Mucosa of descending colon (tissue), 3 donors: ENCODE measurements at regions not wholly inside any gene's neighbourhood (a gene's known extent, or its start where the extent isn't known, plus 50 kb on each side); places are given as distances from the start of the nearest gene placed in this dataset.

Source experiments
- ATAC-seq: fragments of 200-7000 bp; cut with Tn5 transposase; one replicate; pipeline ENCODE4 v1.9.1; 2020; ENCODE audit warnings: mild to moderate bottlenecking, moderate library complexity
- DNase-seq, 3 donors: peaks; one replicate each; pipeline ENCODE4 v3.0.0-alpha.2; 2020
- H3K36me3 ChIP-seq: fragments of 200-600 bp; one replicate; pipeline ENCODE4 v1.8.0; 2021; ENCODE audit warnings: low read depth, mild to moderate bottlenecking
- H3K4me1 ChIP-seq: fragments of 200-600 bp; one replicate; pipeline ENCODE4 v1.8.0; 2021; ENCODE audit warnings: low read depth, mild to moderate bottlenecking
- H3K4me3 ChIP-seq: fragments of 200-600 bp; one replicate; pipeline ENCODE4 v1.8.0; 2021; ENCODE audit warnings: mild to moderate bottlenecking
- H3K9me3 ChIP-seq: fragments of 200-600 bp; one replicate; pipeline ENCODE4 v1.8.0; 2021; ENCODE audit warnings: mild to moderate bottlenecking
- CTCF ChIP-seq: fragments of 200-600 bp; IDR thresholded peaks from one replicate; pipeline ENCODE4 v1.8.0; 2022; ENCODE audit warnings: antibody characterized with exemption, mild to moderate bottlenecking
- intact Hi-C, 2 donors: fragments of 100-400 bp; cut with DNase I in 1 of 2; cut with micrococcal nuclease in 1 of 2; formaldehyde crosslinking; loops; one replicate each; pipeline versions ENCODE4 v1.11.0 to v1.11.1; 2022; cut with DNase I, micrococcal nuclease
- donor health status: DM: no; HTN: no; CAD: no; lungs with moderate emphysema.
- donor health status: DM: no; HTN: no; CAD: no.
- donor health status: DM: no; HTN: yes; CAD: no.

GRCh38 chr7:20864221-20864620, 77.5 kb upstream of the SP8 start:
- TF ChIP-seq CTCF: no peak
- Histone ChIP-seq H3K4me1 (no peaks in the 10 kb centered on the region), H3K9me3 (no peaks in the 10 kb centered on the region), H3K4me3 (no peak overlapping the region), H3K36me3 (no peaks in the 10 kb centered on the region)
- DNase-seq (no peak), ATAC-seq (no peak)
- intact Hi-C loops: no loop called here

GRCh38 chr7:20865684-20866083, 79.0 kb upstream of the SP8 start:
- H3K36me3 ChIP-seq: no peaks in the 10 kb centered on the region
- TF ChIP-seq CTCF: no peak
- intact Hi-C loops: no loop called here
- no peak overlapping the region for H3K4me3 ChIP-seq
- ATAC-seq (no peak), DNase-seq (no peak)
- H3K4me1 ChIP-seq: no peaks in the 10 kb centered on the region
- H3K9me3 ChIP-seq: no peaks in the 10 kb centered on the region

GRCh38 chr7:20870977-20871376, 84.3 kb upstream of the SP8 start:
- ATAC-seq (no peak), DNase-seq (no peak)
- no peaks in the 10 kb centered on the region for H3K36me3 ChIP-seq
- H3K9me3 ChIP-seq: no peaks in the 10 kb centered on the region
- H3K4me1 ChIP-seq: no peaks in the 10 kb centered on the region
- intact Hi-C loops: no loop called here
- H3K4me3 ChIP-seq: no peak overlapping the region
- TF ChIP-seq CTCF: no peak

GRCh38 chr7:20892776-20893175, 106.1 kb upstream of the SP8 start:
- no peak for TF ChIP-seq CTCF
- H3K4me1 ChIP-seq: no peaks in the 10 kb centered on the region
- no peaks in the 10 kb centered on the region for H3K9me3 ChIP-seq
- no peak for ATAC-seq
- intact Hi-C loops: no loop called here
- no peak overlapping the region for H3K4me3 ChIP-seq
- no peak for DNase-seq
- no peaks in the 10 kb centered on the region for H3K36me3 ChIP-seq

GRCh38 chr7:20894806-20895205, 108.1 kb upstream of the SP8 start:
- Histone ChIP-seq H3K36me3 (no peaks in the 10 kb centered on the region), H3K9me3 (no peaks in the 10 kb centered on the region), H3K4me1 (no peaks in the 10 kb centered on the region), H3K4me3 (no peak overlapping the region)
- intact Hi-C loops: no loop called here
- no peak for DNase-seq
- ATAC-seq: no peak
- TF ChIP-seq CTCF: no peak

- no peak for DNase-seq
- no peaks in the 10 kb centered on the region for H3K9me3 ChIP-seq
- no peak for TF ChIP-seq CTCF
- H3K36me3 ChIP-seq: no peaks in the 10 kb centered on the region
- H3K4me1 ChIP-seq: no peaks in the 10 kb centered on the region
- ATAC-seq: no peak
- no peak overlapping the region for H3K4me3 ChIP-seq
- intact Hi-C loops: no loop called here
Observed at GRCh38 chr7:20895563-20895962, 108.9 kb upstream of the SP8 start.
